CD4-positive, alpha-beta T cell treated with Interleukin-12 subunit alpha and Interleukin-12 subunit beta, for 1 hour (primary cell): ENCODE measurements at regions not wholly inside any gene's neighbourhood (a gene's known extent, or its start where the extent isn't known, plus 50 kb on each side); places are given as distances from the start of the nearest gene placed in this dataset.
A peak's percentile ranks its signal among the peaks of the same experiment; 100 is the strongest.
"Not testable (repeated sequence)": the region's sequence is repeated elsewhere in the genome, so short reads cannot be mapped to it uniquely, and the experiment has no call there.

Experiments
- DNase-seq: peaks from one replicate; pipeline ENCODE4 v3.0.0-alpha.2; 2020

- no peak for DNase-seq
Observed at GRCh38 chr5:108528655-108529054, 146.8 kb upstream of the FBXL17 start.

- no peak for DNase-seq
Observed at GRCh38 chr5:108524564-108524963, 142.7 kb upstream of the FBXL17 start.

- DNase-seq, result no peak
Observed at GRCh38 chr5:108523360-108523759, 141.5 kb upstream of the FBXL17 start.

GRCh38 chr5:108521841-108522506 lies 140.1 kb upstream of the FBXL17 start:
- peak; percentile 39 for DNase-seq

- DNase-seq, result no peak
Observed at GRCh38 chr5:108521011-108521700, 139.3 kb upstream of the FBXL17 start.

- DNase-seq, result no peak
Observed at GRCh38 chr5:108516785-108517184, 134.9 kb upstream of the FBXL17 start.

DNA sequence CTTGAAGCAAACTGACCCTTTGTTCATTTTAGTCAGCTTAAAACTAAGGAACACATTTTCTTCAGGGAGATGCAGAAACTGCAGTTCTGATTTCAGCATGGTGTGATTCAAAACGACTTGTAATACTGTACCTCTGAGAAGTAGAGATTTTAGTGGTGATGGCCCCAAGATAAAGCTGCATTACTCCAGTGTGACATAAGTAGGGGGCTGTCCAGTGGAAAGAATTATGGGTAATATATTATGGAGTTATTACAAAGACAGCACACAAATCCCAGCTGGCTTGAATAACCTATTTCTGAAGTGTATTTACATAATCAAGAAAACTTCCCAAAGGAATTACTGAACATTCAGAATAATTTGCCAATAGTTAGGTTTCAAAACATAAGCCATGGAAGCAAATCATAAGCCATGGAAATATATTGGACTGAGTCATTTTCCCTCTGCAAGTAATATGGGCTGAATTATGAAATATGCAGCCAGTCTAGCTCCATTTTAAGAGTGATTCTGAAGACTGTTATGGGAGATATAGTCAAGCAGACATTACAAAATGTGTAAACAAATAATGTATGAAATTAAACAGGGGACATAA lies 133.7 kb upstream of the FBXL17 start:
- DNase-seq, result no peak

GRCh38 chr5:108508979-108509378 lies 127.1 kb upstream of the FBXL17 start:
- no peak for DNase-seq

DNA sequence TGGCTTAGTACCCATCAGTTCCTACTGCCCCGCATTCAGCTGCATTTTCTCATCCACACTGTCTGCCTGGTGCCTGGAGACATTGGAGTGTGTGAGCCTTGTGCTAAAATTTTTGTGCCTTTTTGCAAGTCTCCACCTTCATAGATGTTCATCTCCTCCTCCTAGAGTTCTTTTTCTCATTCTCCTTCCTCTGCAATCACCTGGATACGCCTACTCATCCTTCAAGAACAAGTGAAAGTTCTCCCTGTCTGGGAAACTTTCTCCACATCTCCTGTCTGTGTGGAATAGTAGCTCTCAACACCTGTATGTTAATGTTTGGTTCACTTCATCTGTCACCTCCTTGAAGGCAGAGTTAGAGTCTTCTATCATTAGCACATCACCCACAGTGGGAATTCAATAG lies 125.7 kb upstream of the FBXL17 start:
- DNase-seq, result no peak

GRCh38 chr5:108505608-108506007 lies 123.7 kb upstream of the FBXL17 start:
- DNase-seq, result no peak

DNA sequence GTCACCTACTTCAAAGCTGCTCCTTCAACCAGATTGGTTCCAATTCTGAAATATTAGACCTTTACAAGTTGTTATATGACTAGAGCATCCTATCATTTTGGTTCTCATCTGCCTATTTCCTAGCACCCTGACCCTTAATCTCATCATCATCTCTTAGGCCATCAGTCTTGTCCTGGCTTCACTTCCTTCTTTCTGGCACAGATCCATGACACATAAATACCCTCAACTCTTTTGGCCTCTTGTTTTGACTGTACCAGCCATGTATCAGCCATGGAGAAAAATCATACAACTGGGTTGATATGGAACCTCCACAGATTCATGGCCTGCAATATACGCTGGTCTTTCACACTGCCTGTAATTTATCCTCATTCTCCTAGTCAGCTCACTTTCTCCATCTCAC lies 123.1 kb upstream of the FBXL17 start:
- DNase-seq, result no peak

GRCh38 chr5:108503986-108504385 lies 122.1 kb upstream of the FBXL17 start:
- DNase-seq, result no peak

GRCh38 chr5:108495615-108496014 lies 113.7 kb upstream of the FBXL17 start:
- DNase-seq, result not testable (repeated sequence)

- DNase-seq, result no peak
Observed at GRCh38 chr5:108487951-108488350, 106.1 kb upstream of the FBXL17 start.

DNA sequence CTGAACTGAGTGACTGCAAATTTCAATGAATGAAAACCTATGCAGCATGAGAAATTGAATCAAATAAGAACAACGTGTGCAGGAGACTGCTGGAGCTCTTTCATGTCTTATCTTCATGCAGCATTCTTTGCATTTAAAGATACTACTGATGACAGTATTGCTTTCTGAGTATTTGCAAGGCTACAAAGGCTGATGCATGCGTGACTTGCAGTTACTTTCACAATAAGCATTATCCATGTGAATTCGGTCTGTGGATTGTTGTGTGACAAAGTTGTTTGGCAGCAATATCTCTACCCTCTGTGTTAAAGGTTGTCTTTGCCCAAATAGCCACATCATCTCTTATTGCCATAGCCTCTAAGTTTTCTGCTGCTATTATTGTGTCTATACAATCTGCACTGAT lies 102.1 kb upstream of the FBXL17 start:
- DNase-seq, result no peak

- no peak for DNase-seq
Observed at GRCh38 chr5:108481355-108481931, 99.5 kb upstream of the FBXL17 start.

- DNase-seq, result no peak
Observed at GRCh38 chr5:108472237-108472636, 90.3 kb upstream of the FBXL17 start.

- DNase-seq, result no peak
Observed at GRCh38 chr5:108467563-108467962, 85.7 kb upstream of the FBXL17 start.

DNA sequence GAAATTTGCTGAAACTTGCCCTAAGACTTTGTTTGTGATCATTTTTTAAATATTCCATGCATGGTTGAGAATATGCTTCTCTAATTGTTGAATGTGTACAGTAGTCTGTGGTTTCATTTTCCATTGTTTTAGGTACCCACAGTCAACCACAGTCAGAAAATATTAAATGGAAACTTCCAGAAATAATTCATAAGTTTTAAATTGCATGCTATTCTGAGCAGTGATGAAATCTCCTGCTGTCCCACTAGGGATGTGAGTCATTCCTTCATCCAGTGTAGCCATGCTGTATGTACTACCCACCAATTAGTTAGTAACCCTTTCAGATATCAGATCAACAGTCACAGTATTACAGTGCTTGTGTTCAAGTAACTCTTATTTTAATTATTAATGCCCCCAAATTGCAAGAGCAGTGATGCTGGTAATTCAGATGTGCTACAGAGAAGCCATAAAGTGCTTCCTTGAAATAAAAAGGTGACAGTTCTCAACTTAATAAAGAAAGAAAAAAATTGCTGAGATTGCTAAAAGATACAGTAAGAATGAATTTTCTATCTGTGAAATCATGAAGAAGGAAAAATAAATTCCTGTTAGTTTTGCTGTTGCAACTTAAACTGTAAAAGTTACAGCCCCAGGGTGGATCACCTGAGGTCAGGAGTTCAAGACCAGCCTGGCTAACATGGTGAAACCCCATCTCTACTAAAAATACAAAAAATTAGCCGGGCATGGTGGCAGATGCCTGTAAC lies 79.9 kb upstream of the FBXL17 start:
- no peak for DNase-seq

- no peak for DNase-seq
Observed at GRCh38 chr5:108459769-108460168, 77.9 kb upstream of the FBXL17 start.

GRCh38 chr5:108451269-108451668 lies 69.4 kb upstream of the FBXL17 start:
- DNase-seq, result no peak

GRCh38 chr5:108444130-108444529 lies 62.2 kb upstream of the FBXL17 start:
- DNase-seq, result not testable (repeated sequence)

DNA sequence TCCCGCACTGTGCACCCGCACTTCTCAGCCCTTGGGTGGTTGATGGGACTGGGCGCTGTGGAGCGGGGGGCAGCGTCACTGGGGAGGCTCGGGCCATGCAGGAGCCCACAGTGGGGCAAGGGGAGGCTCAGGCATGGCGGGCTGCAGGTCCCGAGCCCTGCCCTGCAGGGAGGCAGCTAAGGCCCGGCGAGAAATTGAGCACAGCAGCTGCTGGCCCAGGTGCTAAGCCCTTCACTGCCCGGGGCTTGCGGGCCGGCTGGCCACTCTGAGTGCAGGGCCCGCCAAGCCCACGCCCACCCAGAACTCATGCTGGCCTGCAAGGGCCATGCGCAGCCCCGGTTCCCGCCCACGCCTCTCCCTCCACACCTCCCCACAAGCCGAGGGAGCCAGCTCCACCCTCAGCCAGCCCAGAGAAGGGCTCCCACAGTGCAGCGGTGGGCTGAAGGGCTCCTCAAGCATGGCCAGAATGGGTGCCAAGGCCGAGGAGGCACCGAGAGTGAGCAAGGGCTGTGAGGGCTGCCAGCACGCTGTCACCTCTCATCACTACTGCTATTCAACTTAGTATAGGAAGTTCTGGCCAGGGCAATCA lies 60.3 kb upstream of the FBXL17 start:
- not testable (repeated sequence) for DNase-seq
